DOHH2 (cell line): ENCODE measurements at regions not wholly inside any gene's neighbourhood (a gene's known extent, or its start where the extent isn't known, plus 50 kb on each side); places are given as distances from the start of the nearest gene placed in this dataset.

Experiments used
- CTCF ChIP-seq: fragments of 200-600 bp; sonication (generic); IDR thresholded peaks from one replicate; pipeline ENCODE4 v1.5.1; 2014; ENCODE audit warnings: antibody characterized with exemption, mild to moderate bottlenecking, low read depth, low read length; ENCODE audit not compliant: poor library complexity, severe bottlenecking
- EZH2phosphoT487 ChIP-seq: fragments of 200-600 bp; sonication (generic); IDR thresholded peaks from 2 replicates; pipeline ENCODE4 v1.6.1; 2017; ENCODE audit warnings: borderline replicate concordance, mild to moderate bottlenecking, antibody characterized with exemption, low read length, moderate library complexity, mixed read lengths

GRCh38 chr10:29883231-29883630 is 176.2 kb downstream of the JCAD start:
- TF ChIP-seq CTCF (no peak), EZH2phosphoT487 (no peak)
